BJ (cell line): ENCODE measurements at regions not wholly inside any gene's neighbourhood (a gene's known extent, or its start where the extent isn't known, plus 50 kb on each side); places are given as distances from the start of the nearest gene placed in this dataset.

Experiments
- CTCF ChIA-PET: fragments of 350-600 bp; formaldehyde crosslinking; extraction: SDS; loops from one replicate; lab custom pipeline; 2021; ENCODE audit warnings: antibody characterized with exemption, inconsistent platforms; lab: Yijun Ruan, JAX
- POLR2A ChIA-PET: fragments of 300-600 bp; sonication (Branson Sonifier 250); formaldehyde crosslinking; extraction: SDS; loops from one replicate; lab custom pipeline; 2021; ENCODE audit warnings: antibody characterized with exemption; lab: Charles Lee
- DNase-seq: peaks from one replicate; pipeline ENCODE4 v3.0.0-alpha.2; 2011; ENCODE audit warnings: low read depth
- H3K27me3 ChIP-seq: 2 replicates; pipeline ENCODE4 v1.6.0; 2011; ENCODE audit warnings: low read length; ENCODE audit not compliant: control insufficient read depth, insufficient read depth
- H3K36me3 ChIP-seq: 2 replicates; pipeline ENCODE4 v1.5.1; 2011; ENCODE audit warnings: low read length; ENCODE audit not compliant: control insufficient read depth, insufficient read depth
- H3K4me3 ChIP-seq: 2 replicates; pipeline ENCODE4 v1.5.1; 2011; ENCODE audit warnings: low read depth, mild to moderate bottlenecking, control low read depth, low read length
- CTCF ChIP-seq: IDR thresholded peaks from 2 replicates; pipeline ENCODE4 v1.5.1; 2011; ENCODE audit warnings: low read depth, mild to moderate bottlenecking, control low read depth, inconsistent platforms, low read length, moderate library complexity; ENCODE audit not compliant: insufficient read depth

GRCh38 chr3:74267131-74267530 is 347.3 kb downstream of the CNTN3 start:
- no peak for TF ChIP-seq CTCF
- no peak overlapping the region for H3K4me3 ChIP-seq
- no peaks in the 10 kb centered on the region; the same call in 1 of the 2 replicates for H3K36me3 ChIP-seq
- no peaks in the 10 kb centered on the region for H3K27me3 ChIP-seq
- DNase-seq = no peak
- ChIA-PET CTCF (interaction anchor here (0.7 to 2.3 kb wide), 11 partner anchors 8 to 497 kb away, joined by 3 to 10 read pairs (median 4); no protein-coding TSS in a partner anchor), POLR2A (no interaction called here)

GRCh38 chr3:74265069-74265468 is 349.4 kb downstream of the CNTN3 start:
- no peak for DNase-seq
- ChIA-PET POLR2A (no interaction called here), CTCF (no interaction called here)
- Histone ChIP-seq H3K36me3 (no peaks in the 10 kb centered on the region; the same call in 1 of the 2 replicates), H3K27me3 (no peaks in the 10 kb centered on the region), H3K4me3 (no peak overlapping the region)
- TF ChIP-seq CTCF = no peak

- CTCF ChIA-PET = no interaction called here
Measured at GRCh38 chr3:74263031-74263430, 351.4 kb downstream of the CNTN3 start.

GRCh38 chr3:74233091-74233490 is 381.4 kb downstream of the CNTN3 start:
- Histone ChIP-seq H3K27me3 (no peaks in the 10 kb centered on the region), H3K4me3 (no peak overlapping the region), H3K36me3 (no peaks in the 10 kb centered on the region)
- DNase-seq = no peak
- no peak for TF ChIP-seq CTCF
- POLR2A ChIA-PET = no interaction called here
- CTCF ChIA-PET = no interaction called here

More at GRCh38 chr3:74263031-74263430, 351.4 kb downstream of the CNTN3 start:
- no peak for DNase-seq
- no peak for TF ChIP-seq CTCF
- Histone ChIP-seq H3K27me3 (no peaks in the 10 kb centered on the region), H3K36me3 (no peaks in the 10 kb centered on the region; the same call in 1 of the 2 replicates), H3K4me3 (no peak overlapping the region)
- POLR2A ChIA-PET = no interaction called here

GRCh38 chr3:74217467-74217866 is 397.0 kb downstream of the CNTN3 start:
- H3K27me3 ChIP-seq = no peaks in the 10 kb centered on the region
- no peaks in the 10 kb centered on the region for H3K36me3 ChIP-seq
- no peak overlapping the region for H3K4me3 ChIP-seq
- POLR2A ChIA-PET = no interaction called here
- DNase-seq = no peak
- TF ChIP-seq CTCF = no peak
- CTCF ChIA-PET = no interaction called here
